ENCODE measurements at regions not wholly inside any gene's neighbourhood (a gene's known extent, or its start where the extent isn't known, plus 50 kb on each side); places are given as distances from the start of the nearest gene placed in this dataset.

DNA sequence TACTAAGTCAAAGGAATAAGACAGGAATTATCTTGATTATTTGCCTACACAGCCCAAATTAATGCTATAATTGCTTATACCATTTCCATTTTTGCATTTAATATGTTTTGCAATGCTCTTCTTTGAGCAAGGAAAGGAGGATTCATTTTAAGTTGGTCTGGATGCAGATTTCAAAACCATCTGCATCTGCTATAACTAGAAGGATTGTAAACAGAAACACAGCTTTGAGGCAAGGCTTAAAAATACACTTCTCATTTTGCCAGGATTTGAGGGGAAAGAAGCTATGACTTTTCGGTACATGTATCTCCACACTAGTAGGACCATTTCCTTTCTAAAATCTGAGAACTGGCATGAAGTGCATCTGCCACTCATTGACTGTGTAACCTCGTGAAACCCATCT lies 95.9 kb upstream of the MTNR1B start:
- TF ChIP-seq ZNF354B (CRISPR knock-in tag; IDR thresholded peaks at IDR 0.05) (no peak), POLR2AphosphoS5 (IDR thresholded peaks at IDR 0.05; ENCODE audit: control insufficient read depth, insufficient read depth, low read depth, low read length) (no peak), HSF4 (CRISPR knock-in tag; IDR thresholded peaks at IDR 0.05; ENCODE audit: borderline replicate concordance) (no peak), ETV6 (IDR thresholded peaks at IDR 0.05; ENCODE audit: borderline replicate concordance in 1 of 2, low read depth in 2 of 2, low read length in 1 of 2) (no peak), ETV6 (CRISPR knock-in tag; IDR thresholded peaks at IDR 0.05; ENCODE audit: borderline replicate concordance) (no peak), HOXB6 (CRISPR knock-in tag; IDR thresholded peaks at IDR 0.05; ENCODE audit: borderline replicate concordance) (no peak), ZBTB8A (IDR thresholded peaks at IDR 0.05; ENCODE audit: partially characterized antibody) (no peak), FOXM1 (IDR thresholded peaks at IDR 0.05; ENCODE audit: low read depth) (no peak), FOXM1 (CRISPR knock-in tag; IDR thresholded peaks at IDR 0.05; ENCODE audit: low read depth) (no peak), ZNF589 (CRISPR knock-in tag; IDR thresholded peaks at IDR 0.05; ENCODE audit: low read depth) (no peak), MXI1 (IDR thresholded peaks at IDR 0.05; ENCODE audit: low read depth, low read length) (no peak), ZBTB7A (IDR thresholded peaks at IDR 0.05; ENCODE audit: borderline replicate concordance, control insufficient read depth, low read depth, low read length) (no peak), ZNF224 (CRISPR knock-in tag; IDR thresholded peaks at IDR 0.05) (no peak), SMAD2 (IDR thresholded peaks at IDR 0.05; ENCODE audit: low read depth, low read length) (no peak)
- TF ChIP-seq, protein P1, sequence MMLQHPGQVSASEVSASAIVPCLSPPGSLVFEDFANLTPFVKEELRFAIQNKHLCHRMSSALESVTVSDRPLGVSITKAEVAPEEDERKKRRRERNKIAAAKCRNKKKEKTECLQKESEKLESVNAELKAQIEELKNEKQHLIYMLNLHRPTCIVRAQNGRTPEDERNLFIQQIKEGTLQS (IDR thresholded peaks at IDR 0.05): no peak
- TF ChIP-seq, protein P1 (CRISPR knock-in tag; conservative IDR thresholded peaks at IDR 0.05): no peak
- TF ChIP-seq, protein P2, sequence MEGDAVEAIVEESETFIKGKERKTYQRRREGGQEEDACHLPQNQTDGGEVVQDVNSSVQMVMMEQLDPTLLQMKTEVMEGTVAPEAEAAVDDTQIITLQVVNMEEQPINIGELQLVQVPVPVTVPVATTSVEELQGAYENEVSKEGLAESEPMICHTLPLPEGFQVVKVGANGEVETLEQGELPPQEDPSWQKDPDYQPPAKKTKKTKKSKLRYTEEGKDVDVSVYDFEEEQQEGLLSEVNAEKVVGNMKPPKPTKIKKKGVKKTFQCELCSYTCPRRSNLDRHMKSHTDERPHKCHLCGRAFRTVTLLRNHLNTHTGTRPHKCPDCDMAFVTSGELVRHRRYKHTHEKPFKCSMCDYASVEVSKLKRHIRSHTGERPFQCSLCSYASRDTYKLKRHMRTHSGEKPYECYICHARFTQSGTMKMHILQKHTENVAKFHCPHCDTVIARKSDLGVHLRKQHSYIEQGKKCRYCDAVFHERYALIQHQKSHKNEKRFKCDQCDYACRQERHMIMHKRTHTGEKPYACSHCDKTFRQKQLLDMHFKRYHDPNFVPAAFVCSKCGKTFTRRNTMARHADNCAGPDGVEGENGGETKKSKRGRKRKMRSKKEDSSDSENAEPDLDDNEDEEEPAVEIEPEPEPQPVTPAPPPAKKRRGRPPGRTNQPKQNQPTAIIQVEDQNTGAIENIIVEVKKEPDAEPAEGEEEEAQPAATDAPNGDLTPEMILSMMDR (IDR thresholded peaks at IDR 0.05 in 2 of 3, conservative IDR thresholded peaks at IDR 0.05 in 1 of 3; ENCODE audit: insufficient read depth in 2 of 3, low read depth in 1 of 3, low read length in 3 of 3): no peak

Data from K562 (cell line).